K562 (cell line): ENCODE measurements at regions not wholly inside any gene's neighbourhood (a gene's known extent, or its start where the extent isn't known, plus 50 kb on each side); places are given as distances from the start of the nearest gene placed in this dataset.

Source experiments
- ATAC-seq: fragments of 200-7000 bp; cut with Tn5 transposase; 3 replicates; pipeline ENCODE4 v1.9.1; 2020; ENCODE audit warnings: moderate library complexity
- BruUV-seq: library from RNA; stranded (reverse); fragments of 400-500 nt; replicated peaks from 2 replicates; lab custom pipeline; 2021; lab: Mats Ljungman, UMichigan
- CTCF ChIA-PET: fragments of 300-600 bp; formaldehyde crosslinking; extraction: SDS; loops from one replicate; lab custom pipeline; 2021; ENCODE audit warnings: low intra/inter-chr PET ratio; lab: Yijun Ruan, JAX
- POLR2A ChIA-PET: fragments of 300-600, 350-650 bp; sonication (Branson Sonifier 250); formaldehyde crosslinking; extraction: SDS; loops from one replicate; lab custom pipeline; 2021; ENCODE audit warnings: antibody characterized with exemption, inconsistent platforms; lab: Yijun Ruan, JAX
- DNase-seq, 4 experiments: peaks; one replicate each; pipeline versions ENCODE4 v3.0.0 to v3.0.0-alpha.2; 2011 to 2018; ENCODE audit warnings: low spot score in 3 of 4, mixed read lengths in 3 of 4; ENCODE audit errors: extremely low read depth in 1 of 4
- FAIRE-seq: peaks from 2 replicates; lab custom pipeline; 2011; peaks lifted over from hg19 to GRCh38; lab: Jason Lieb, UNC
- H2AFZ ChIP-seq: 2 replicates; pipeline ENCODE4 v1.6.0; 2011; ENCODE audit warnings: low read depth, low read length, control low read depth, inconsistent platforms
- H3K27ac ChIP-seq: fragments of 200-600 bp; 3 replicates; pipeline ENCODE4 v1.8.0; 2011; ENCODE audit warnings: low read depth, mild to moderate bottlenecking, control low read depth, inconsistent platforms, low read length, moderate library complexity, mixed read lengths; ENCODE audit errors: extremely low read depth
- H3K27me3 ChIP-seq, 2 experiments: fragments of 300-600 bp in 1 of 2; 2 replicates in 1 of 2; 3 replicates in 1 of 2; pipeline versions ENCODE4 v1.6.0 to v1.8.0; 2011; ENCODE audit warnings: inconsistent platforms in 2 of 2, low read length in 2 of 2, mild to moderate bottlenecking in 1 of 2, mixed read lengths in 1 of 2, moderate library complexity in 1 of 2; ENCODE audit not compliant: control insufficient read depth in 2 of 2, insufficient read depth in 2 of 2
- H3K36me3 ChIP-seq: fragments of 300-600 bp; 3 replicates; pipeline ENCODE4 v1.8.0; 2011; ENCODE audit warnings: mild to moderate bottlenecking, low read length, inconsistent platforms; ENCODE audit not compliant: control insufficient read depth, insufficient read depth
- H3K4me1 ChIP-seq, 2 experiments: fragments of 200-600 bp in 1 of 2; replicated peaks in 1 of 2; 2 replicates in 1 of 2; 3 replicates in 1 of 2; pipeline versions ENCODE4 v1.5.1 to v1.8.0; 2011; ENCODE audit warnings: inconsistent platforms in 2 of 2, low read length in 2 of 2, mild to moderate bottlenecking in 1 of 2, mixed read lengths in 1 of 2, moderate library complexity in 1 of 2; ENCODE audit not compliant: control insufficient read depth in 2 of 2, insufficient read depth in 2 of 2
- H3K4me2 ChIP-seq: 2 replicates; pipeline ENCODE4 v1.6.1; 2011; ENCODE audit warnings: low read length, control low read depth, inconsistent platforms, mixed read lengths; ENCODE audit not compliant: insufficient read depth
- H3K4me3 ChIP-seq: fragments of 200-600 bp; sonication (generic), shearing (Covaris generic); 2 replicates; pipeline ENCODE4 v1.5.1; 2016; ENCODE audit warnings: control low read depth, inconsistent platforms
- H3K79me2 ChIP-seq: fragments of 200-600 bp; 3 replicates; pipeline ENCODE4 v1.8.0; 2011; ENCODE audit warnings: low read length, inconsistent platforms; ENCODE audit not compliant: control insufficient read depth, insufficient read depth
- H3K9ac ChIP-seq, 2 experiments: 2 replicates each; pipeline versions ENCODE4 v1.6.0 to v1.6.1; 2011; ENCODE audit warnings: low read depth in 2 of 2, low read length in 2 of 2, control low read depth in 1 of 2, inconsistent platforms in 1 of 2, mild to moderate bottlenecking in 1 of 2, mixed read lengths in 1 of 2; ENCODE audit not compliant: insufficient read depth in 1 of 2
- H3K9me1 ChIP-seq: one replicate; pipeline ENCODE4 v1.6.0; 2011; ENCODE audit warnings: inconsistent platforms, mild to moderate bottlenecking, low read length, moderate library complexity; ENCODE audit not compliant: control insufficient read depth, insufficient read depth
- H3K9me3 ChIP-seq: replicated peaks from 2 replicates; pipeline ENCODE4 v1.5.1; 2011; ENCODE audit warnings: low read depth, low read length, inconsistent platforms; ENCODE audit not compliant: control insufficient read depth, insufficient read depth
- H4K20me1 ChIP-seq: replicated peaks from 2 replicates; pipeline ENCODE4 v1.6.1; 2011; ENCODE audit warnings: low read length, inconsistent platforms, mixed read lengths; ENCODE audit not compliant: control insufficient read depth, insufficient read depth
- BCLAF1 ChIP-seq, 2 experiments: fragments of 450-650 bp in 1 of 2; IDR thresholded peaks; 2 replicates each; pipeline ENCODE4 v1.6.1; 2011 to 2017; ENCODE audit warnings: low read depth in 2 of 2, antibody characterized with exemption in 1 of 2, borderline replicate concordance in 1 of 2, low read length in 1 of 2, mild to moderate bottlenecking in 1 of 2, mixed read lengths in 1 of 2; ENCODE audit not compliant: control insufficient read depth in 1 of 2
- DACH1 ChIP-seq: fragments of 450-650 bp; IDR thresholded peaks from 2 replicates; pipeline ENCODE4 v1.6.1; 2018; ENCODE audit not compliant: partially characterized antibody
- DEAF1 ChIP-seq: fragments of 450-650 bp; formaldehyde crosslinking; IDR thresholded peaks from 2 replicates; pipeline ENCODE4 v1.4.0; 2020; ENCODE audit warnings: mild to moderate bottlenecking, moderate library complexity
- ETV1 ChIP-seq: fragments of 450-650 bp; conservative IDR thresholded peaks from 2 replicates; pipeline ENCODE4 v1.6.1; 2016; ENCODE audit warnings: missing genetic modification characterization, control low read depth, low read depth, missing compliant biosample characterization
- MXI1 ChIP-seq: IDR thresholded peaks from 2 replicates; pipeline ENCODE4 v1.6.1; 2011; ENCODE audit warnings: low read depth, mild to moderate bottlenecking, improper control_type of control experiment, low read length
- RBFOX2 ChIP-seq: fragments of 200-400 bp; formaldehyde crosslinking; IDR thresholded peaks from 2 replicates; pipeline ENCODE4 v1.6.1; 2017; ENCODE audit warnings: low read depth, mild to moderate bottlenecking, low read length, moderate library complexity
- RHOXF2B ChIP-seq: fragments of 250-450 bp; sonication (Bioruptor Pico); conservative IDR thresholded peaks from 2 replicates; pipeline ENCODE4 v1.5.1; 2021
- STAG1 ChIP-seq: sonication (generic); formaldehyde crosslinking; IDR thresholded peaks from 2 replicates; pipeline ENCODE4 v1.5.0; 2020; ENCODE audit warnings: missing genetic modification reagents, borderline replicate concordance
- ZNF143 ChIP-seq: sonication (generic); formaldehyde crosslinking; IDR thresholded peaks from 2 replicates; pipeline ENCODE4 v1.9.0; 2022; ENCODE audit warnings: mild to moderate bottlenecking, missing genetic modification reagents
- ZNF175 ChIP-seq: fragments of 200-800 bp; sonication (Bioruptor generic); IDR thresholded peaks from 2 replicates; pipeline ENCODE4 v1.6.1; 2016; ENCODE audit warnings: low read depth, mild to moderate bottlenecking, missing genetic modification characterization, missing compliant biosample characterization
- ZNF324 ChIP-seq: fragments of 250-450 bp; sonication (Bioruptor Pico); IDR thresholded peaks from 2 replicates; pipeline ENCODE4 v1.4.0; 2020; ENCODE audit warnings: mild to moderate bottlenecking
- ZNF436 ChIP-seq: fragments of 250-450, 450-650 bp; sonication (Bioruptor Pico); formaldehyde crosslinking; IDR thresholded peaks from 2 replicates; pipeline ENCODE4 v1.7.0; 2020; ENCODE audit warnings: mild to moderate bottlenecking
- ZNF57 ChIP-seq: fragments of 450-650 bp; formaldehyde crosslinking; IDR thresholded peaks from 2 replicates; pipeline ENCODE4 v1.4.0; 2020; ENCODE audit warnings: mild to moderate bottlenecking, moderate library complexity
- ZNF695 ChIP-seq: fragments of 450-650 bp; formaldehyde crosslinking; IDR thresholded peaks from 2 replicates; pipeline ENCODE4 v1.4.0; 2020; ENCODE audit warnings: mild to moderate bottlenecking, moderate library complexity
- ZNF79 ChIP-seq: fragments of 250-450 bp; sonication (Bioruptor Pico); IDR thresholded peaks from 2 replicates; pipeline ENCODE4 v1.4.0; 2020; ENCODE audit warnings: low read depth, mild to moderate bottlenecking, moderate library complexity
- WGBS: fragments of 100-300 bp; shearing (Covaris generic); methylation state at CpG from one replicate; pipeline ENCODE4 v1.1.6; 2016; ENCODE audit warnings: low coverage, mixed read lengths; ENCODE audit not compliant: insufficient coverage; ENCODE audit errors: missing lambda C conversion rate; 5-methylcytosine and 5-hydroxymethylcytosine counted together
- in situ Hi-C: fragments of 300-500 bp; cut with MboI; formaldehyde crosslinking; loops from 4 replicates; pipeline ENCODE4 v1.15.0; 2018; ENCODE audit warnings: inconsistent platforms, mixed read lengths
- intact Hi-C: fragments of 100-400 bp; cut with micrococcal nuclease; formaldehyde crosslinking; loops from 2 replicates; pipeline ENCODE4 v1.14.2; 2022

- no peak for TF ChIP-seq ZNF695 (CRISPR knock-in tag)
- no peak for TF ChIP-seq RBFOX2
- TF ChIP-seq ZNF57 (CRISPR knock-in tag) = no peak
- TF ChIP-seq ETV1 (tag) = no peak
- TF ChIP-seq MXI1 = no peak
- no peak for TF ChIP-seq ZNF175 (CRISPR knock-in tag)
- no peak for TF ChIP-seq STAG1
- TF ChIP-seq ZNF324 (CRISPR knock-in tag) = no peak
- TF ChIP-seq DACH1 = no peak
- no peak for TF ChIP-seq BCLAF1 (IDR thresholded peaks at IDR 0.05; ENCODE audit: borderline replicate concordance in 1 of 2, control insufficient read depth in 1 of 2, low read depth in 2 of 2, low read length in 1 of 2)
- no peak for TF ChIP-seq ZNF436 (CRISPR knock-in tag)
- no peak for TF ChIP-seq RHOXF2B (CRISPR knock-in tag)
- TF ChIP-seq ZNF143 (CRISPR knock-in tag) = no peak
- no peak for TF ChIP-seq ZNF79 (CRISPR knock-in tag)
- no peak for TF ChIP-seq DEAF1 (CRISPR knock-in tag)
- no peak for FAIRE-seq
Observed at GRCh38 chr9:118268046-118268445, 563.8 kb downstream of the TLR4 start.

More at GRCh38 chr9:118268046-118268445, 563.8 kb downstream of the TLR4 start:
- Histone ChIP-seq H4K20me1 (no peaks in the 10 kb centered on the region), H3K27me3 (no peaks in the 10 kb centered on the region), H3K27ac (no peak overlapping the region), H3K9me3 (no peaks in the 10 kb centered on the region; the same call in 1 of the 2 replicates), H3K4me1 (no peaks in the 10 kb centered on the region), H2AFZ (no peak overlapping the region), H3K4me2 (no peak overlapping the region), H3K9ac (no peak overlapping the region), H3K4me3 (no peak overlapping the region), H3K9me1 (no peaks in the 10 kb centered on the region), H3K79me2 (no peaks in the 10 kb centered on the region), H3K36me3 (no peaks in the 10 kb centered on the region)
- ATAC-seq (no peak), DNase-seq (no peak)
- WGBS = 1% methylated on average over 6 of the region's 6 CpGs
- ChIA-PET POLR2A (no interaction called here), CTCF (no interaction called here)
- in situ Hi-C loops (no loop called here), intact Hi-C loops (no loop called here)
- BruUV-seq = no TSS peak
